ENCODE measurements at regions not wholly inside any gene's neighbourhood (a gene's known extent, or its start where the extent isn't known, plus 50 kb on each side); places are given as distances from the start of the nearest gene placed in this dataset.

DNA sequence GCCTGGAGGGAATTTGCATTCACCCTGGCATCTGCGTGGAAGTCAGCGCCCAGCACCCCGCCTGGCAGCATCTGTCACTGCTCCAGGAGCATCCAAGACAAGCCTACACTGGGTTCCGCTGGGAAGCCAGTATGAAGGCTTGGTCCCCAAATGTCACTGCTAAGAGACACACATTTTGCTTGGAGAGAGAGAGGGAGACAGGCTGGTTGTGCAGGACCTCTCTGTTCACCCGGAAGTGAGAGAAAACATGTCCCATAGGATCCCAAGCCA is 119.5 kb downstream of the SEC23IP start (continued):
- TF ChIP-seq, protein P1, sequence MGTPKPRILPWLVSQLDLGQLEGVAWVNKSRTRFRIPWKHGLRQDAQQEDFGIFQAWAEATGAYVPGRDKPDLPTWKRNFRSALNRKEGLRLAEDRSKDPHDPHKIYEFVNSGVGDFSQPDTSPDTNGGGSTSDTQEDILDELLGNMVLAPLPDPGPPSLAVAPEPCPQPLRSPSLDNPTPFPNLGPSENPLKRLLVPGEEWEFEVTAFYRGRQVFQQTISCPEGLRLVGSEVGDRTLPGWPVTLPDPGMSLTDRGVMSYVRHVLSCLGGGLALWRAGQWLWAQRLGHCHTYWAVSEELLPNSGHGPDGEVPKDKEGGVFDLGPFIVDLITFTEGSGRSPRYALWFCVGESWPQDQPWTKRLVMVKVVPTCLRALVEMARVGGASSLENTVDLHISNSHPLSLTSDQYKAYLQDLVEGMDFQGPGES (IDR thresholded peaks at IDR 0.05; ENCODE audit: low read depth, low read length) = no peak
- TF ChIP-seq, protein P2, sequence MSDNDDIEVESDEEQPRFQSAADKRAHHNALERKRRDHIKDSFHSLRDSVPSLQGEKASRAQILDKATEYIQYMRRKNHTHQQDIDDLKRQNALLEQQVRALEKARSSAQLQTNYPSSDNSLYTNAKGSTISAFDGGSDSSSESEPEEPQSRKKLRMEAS (IDR thresholded peaks at IDR 0.05; ENCODE audit: low read depth) = no peak
- TF ChIP-seq EZH2phosphoT487 (IDR thresholded peaks at IDR 0.05; ENCODE audit: borderline replicate concordance, low read depth) (no peak), MXI1 (IDR thresholded peaks at IDR 0.05; ENCODE audit: low read depth, low read length) (no peak), EP300 (IDR thresholded peaks at IDR 0.05; ENCODE audit: borderline replicate concordance in 1 of 2, low read depth in 1 of 2, low read length in 1 of 2) (no peak), RCOR1 (IDR thresholded peaks at IDR 0.05; ENCODE audit: low read length) (no peak)
- TF ChIP-seq, protein P3, sequence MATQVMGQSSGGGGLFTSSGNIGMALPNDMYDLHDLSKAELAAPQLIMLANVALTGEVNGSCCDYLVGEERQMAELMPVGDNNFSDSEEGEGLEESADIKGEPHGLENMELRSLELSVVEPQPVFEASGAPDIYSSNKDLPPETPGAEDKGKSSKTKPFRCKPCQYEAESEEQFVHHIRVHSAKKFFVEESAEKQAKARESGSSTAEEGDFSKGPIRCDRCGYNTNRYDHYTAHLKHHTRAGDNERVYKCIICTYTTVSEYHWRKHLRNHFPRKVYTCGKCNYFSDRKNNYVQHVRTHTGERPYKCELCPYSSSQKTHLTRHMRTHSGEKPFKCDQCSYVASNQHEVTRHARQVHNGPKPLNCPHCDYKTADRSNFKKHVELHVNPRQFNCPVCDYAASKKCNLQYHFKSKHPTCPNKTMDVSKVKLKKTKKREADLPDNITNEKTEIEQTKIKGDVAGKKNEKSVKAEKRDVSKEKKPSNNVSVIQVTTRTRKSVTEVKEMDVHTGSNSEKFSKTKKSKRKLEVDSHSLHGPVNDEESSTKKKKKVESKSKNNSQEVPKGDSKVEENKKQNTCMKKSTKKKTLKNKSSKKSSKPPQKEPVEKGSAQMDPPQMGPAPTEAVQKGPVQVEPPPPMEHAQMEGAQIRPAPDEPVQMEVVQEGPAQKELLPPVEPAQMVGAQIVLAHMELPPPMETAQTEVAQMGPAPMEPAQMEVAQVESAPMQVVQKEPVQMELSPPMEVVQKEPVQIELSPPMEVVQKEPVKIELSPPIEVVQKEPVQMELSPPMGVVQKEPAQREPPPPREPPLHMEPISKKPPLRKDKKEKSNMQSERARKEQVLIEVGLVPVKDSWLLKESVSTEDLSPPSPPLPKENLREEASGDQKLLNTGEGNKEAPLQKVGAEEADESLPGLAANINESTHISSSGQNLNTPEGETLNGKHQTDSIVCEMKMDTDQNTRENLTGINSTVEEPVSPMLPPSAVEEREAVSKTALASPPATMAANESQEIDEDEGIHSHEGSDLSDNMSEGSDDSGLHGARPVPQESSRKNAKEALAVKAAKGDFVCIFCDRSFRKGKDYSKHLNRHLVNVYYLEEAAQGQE (IDR thresholded peaks at IDR 0.05; ENCODE audit: low read depth, low read length) = no peak
- TF ChIP-seq, protein P4, sequence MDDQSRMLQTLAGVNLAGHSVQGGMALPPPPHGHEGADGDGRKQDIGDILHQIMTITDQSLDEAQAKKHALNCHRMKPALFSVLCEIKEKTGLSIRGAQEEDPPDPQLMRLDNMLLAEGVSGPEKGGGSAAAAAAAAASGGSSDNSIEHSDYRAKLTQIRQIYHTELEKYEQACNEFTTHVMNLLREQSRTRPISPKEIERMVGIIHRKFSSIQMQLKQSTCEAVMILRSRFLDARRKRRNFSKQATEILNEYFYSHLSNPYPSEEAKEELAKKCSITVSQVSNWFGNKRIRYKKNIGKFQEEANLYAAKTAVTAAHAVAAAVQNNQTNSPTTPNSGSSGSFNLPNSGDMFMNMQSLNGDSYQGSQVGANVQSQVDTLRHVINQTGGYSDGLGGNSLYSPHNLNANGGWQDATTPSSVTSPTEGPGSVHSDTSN (IDR thresholded peaks at IDR 0.05) = no peak

DNA sequence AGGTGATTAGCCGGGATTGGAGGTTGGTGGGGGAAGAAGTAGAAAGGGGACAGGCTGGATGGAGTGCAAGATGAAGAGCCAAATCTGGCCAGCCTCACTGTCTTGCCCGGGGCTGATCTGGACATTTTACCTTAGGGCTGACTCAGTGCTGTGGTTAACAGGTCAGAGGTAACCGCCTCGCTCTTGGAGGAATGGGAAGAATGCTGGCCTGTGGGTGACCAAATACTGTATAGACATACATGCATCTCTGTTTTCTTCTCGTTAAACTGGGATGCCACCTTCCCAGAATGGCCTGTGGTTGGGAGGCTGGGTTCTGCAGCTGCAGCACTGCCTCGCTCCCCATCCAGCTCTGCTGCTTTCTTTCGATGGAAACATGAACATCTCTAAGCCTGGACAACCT is 120.0 kb downstream of the SEC23IP start:
- WGBS (ENCODE audit: low lambda C conversion rate) = 42% methylated on average over 7 of the region's 7 CpGs
- H3K9me3 ChIP-seq = no peaks in the 10 kb centered on the region
- H3K9me2 ChIP-seq = no peaks in the 10 kb centered on the region
- peaks cover 0 to 3% of the 10 kb centered on the region in 2 experiments; a peak in 1 of 4 replicates for H3K4me1 ChIP-seq (ENCODE audit: control insufficient read depth in 1 of 2, insufficient read depth in 2 of 2, low read depth in 1 of 2, low read length in 1 of 2)
- no peaks in the 10 kb centered on the region for H3K27me3 ChIP-seq (ENCODE audit: insufficient read depth)
- DNase-seq = no peak
- H3K79me2 ChIP-seq (ENCODE audit: insufficient read depth) = no peaks in the 10 kb centered on the region
- H3F3A ChIP-seq (replicated peaks; ENCODE audit: insufficient read depth) = no peaks in the 10 kb centered on the region
- no peak overlapping the region for H3K4me3 ChIP-seq (ENCODE audit: low read depth in 2 of 2, low read length in 1 of 2)
- no peak overlapping the region for H3K4me2 ChIP-seq
- H4K20me1 ChIP-seq (ENCODE audit: insufficient read depth) = no peaks in the 10 kb centered on the region
- POLR2A ChIA-PET = no interaction called here
- H3K9ac ChIP-seq = no peak overlapping the region
- H3K36me3 ChIP-seq (replicated peaks in 1 of 2; ENCODE audit: control insufficient read depth in 1 of 2, insufficient read depth in 2 of 2, low read length in 1 of 2) = no peaks in the 10 kb centered on the region
- no peak overlapping the region for H2AFZ ChIP-seq (ENCODE audit: low read depth)
- H3K27ac ChIP-seq (ENCODE audit: low read depth in 2 of 2, low read length in 1 of 2) = no peak overlapping the region
- CTCF ChIA-PET = no interaction called here
- TF ChIP-seq JUND (IDR thresholded peaks at IDR 0.05) (no peak), YY1 (IDR thresholded peaks at IDR 0.05; ENCODE audit: low read depth) (no peak), SMC3 (IDR thresholded peaks at IDR 0.05; ENCODE audit: low read depth, low read length) (no peak), GABPA (IDR thresholded peaks at IDR 0.05; ENCODE audit: low read depth) (no peak), TCF12 (IDR thresholded peaks at IDR 0.05) (no peak), CHD2 (IDR thresholded peaks at IDR 0.05; ENCODE audit: low read length, partially characterized antibody) (no peak), TEAD4 (IDR thresholded peaks at IDR 0.05; ENCODE audit: borderline replicate concordance, insufficient read depth) (no peak), MEF2A (IDR thresholded peaks at IDR 0.05; ENCODE audit: borderline replicate concordance, low read depth) (no peak), EP300 (IDR thresholded peaks at IDR 0.05; ENCODE audit: borderline replicate concordance in 1 of 2, low read depth in 1 of 2, low read length in 1 of 2) (no peak), SIN3A (IDR thresholded peaks at IDR 0.05; ENCODE audit: borderline replicate concordance, low read depth, low read length) (no peak), NRF1 (IDR thresholded peaks at IDR 0.05; ENCODE audit: low read depth, low read length) (no peak), RFX5 (IDR thresholded peaks at IDR 0.05; ENCODE audit: low read length) (no peak), MXI1 (IDR thresholded peaks at IDR 0.05; ENCODE audit: low read depth, low read length) (no peak), FOXJ3 (CRISPR knock-in tag; IDR thresholded peaks at IDR 0.05) (no peak)
- TF ChIP-seq, protein P5, sequence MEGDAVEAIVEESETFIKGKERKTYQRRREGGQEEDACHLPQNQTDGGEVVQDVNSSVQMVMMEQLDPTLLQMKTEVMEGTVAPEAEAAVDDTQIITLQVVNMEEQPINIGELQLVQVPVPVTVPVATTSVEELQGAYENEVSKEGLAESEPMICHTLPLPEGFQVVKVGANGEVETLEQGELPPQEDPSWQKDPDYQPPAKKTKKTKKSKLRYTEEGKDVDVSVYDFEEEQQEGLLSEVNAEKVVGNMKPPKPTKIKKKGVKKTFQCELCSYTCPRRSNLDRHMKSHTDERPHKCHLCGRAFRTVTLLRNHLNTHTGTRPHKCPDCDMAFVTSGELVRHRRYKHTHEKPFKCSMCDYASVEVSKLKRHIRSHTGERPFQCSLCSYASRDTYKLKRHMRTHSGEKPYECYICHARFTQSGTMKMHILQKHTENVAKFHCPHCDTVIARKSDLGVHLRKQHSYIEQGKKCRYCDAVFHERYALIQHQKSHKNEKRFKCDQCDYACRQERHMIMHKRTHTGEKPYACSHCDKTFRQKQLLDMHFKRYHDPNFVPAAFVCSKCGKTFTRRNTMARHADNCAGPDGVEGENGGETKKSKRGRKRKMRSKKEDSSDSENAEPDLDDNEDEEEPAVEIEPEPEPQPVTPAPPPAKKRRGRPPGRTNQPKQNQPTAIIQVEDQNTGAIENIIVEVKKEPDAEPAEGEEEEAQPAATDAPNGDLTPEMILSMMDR (IDR thresholded peaks at IDR 0.05) = no peak
- TF ChIP-seq, protein P3 (IDR thresholded peaks at IDR 0.05; ENCODE audit: low read depth, low read length) = no peak
